ENCODE measurements at regions not wholly inside any gene's neighbourhood (a gene's known extent, or its start where the extent isn't known, plus 50 kb on each side); places are given as distances from the start of the nearest gene placed in this dataset.

DNA sequence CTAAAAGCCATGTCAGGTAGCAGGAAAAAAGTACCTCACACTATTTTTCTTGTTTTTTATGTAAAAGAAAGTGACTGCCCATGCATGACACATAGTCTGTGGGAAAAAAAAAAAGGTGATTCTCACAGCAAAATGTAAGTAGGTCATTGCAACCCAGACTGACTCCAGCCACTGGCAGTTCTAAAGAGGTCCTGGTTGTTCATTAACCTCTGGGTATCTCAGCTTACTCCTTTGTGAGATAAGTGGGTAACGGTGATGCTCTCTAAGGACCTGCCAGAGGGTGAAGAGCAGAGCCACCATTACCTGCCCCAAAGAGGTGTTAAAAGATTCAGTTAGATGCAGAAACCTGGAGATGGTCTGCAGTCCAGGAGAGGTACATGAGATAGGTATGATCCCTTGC, 531.9 kb downstream of the GRIN2A start:
- no peak for DNase-seq (ENCODE audit: low read depth)
- TF ChIP-seq MYC (IDR thresholded peaks at IDR 0.05; ENCODE audit: low read depth, low read length) (no peak), POLR2A (IDR thresholded peaks at IDR 0.05; ENCODE audit: extremely low read depth, insufficient read length) (no peak)
- TF ChIP-seq, protein P1, sequence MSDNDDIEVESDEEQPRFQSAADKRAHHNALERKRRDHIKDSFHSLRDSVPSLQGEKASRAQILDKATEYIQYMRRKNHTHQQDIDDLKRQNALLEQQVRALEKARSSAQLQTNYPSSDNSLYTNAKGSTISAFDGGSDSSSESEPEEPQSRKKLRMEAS (IDR thresholded peaks at IDR 0.05; ENCODE audit: low read depth, low read length), result no peak
- TF ChIP-seq, protein P2, sequence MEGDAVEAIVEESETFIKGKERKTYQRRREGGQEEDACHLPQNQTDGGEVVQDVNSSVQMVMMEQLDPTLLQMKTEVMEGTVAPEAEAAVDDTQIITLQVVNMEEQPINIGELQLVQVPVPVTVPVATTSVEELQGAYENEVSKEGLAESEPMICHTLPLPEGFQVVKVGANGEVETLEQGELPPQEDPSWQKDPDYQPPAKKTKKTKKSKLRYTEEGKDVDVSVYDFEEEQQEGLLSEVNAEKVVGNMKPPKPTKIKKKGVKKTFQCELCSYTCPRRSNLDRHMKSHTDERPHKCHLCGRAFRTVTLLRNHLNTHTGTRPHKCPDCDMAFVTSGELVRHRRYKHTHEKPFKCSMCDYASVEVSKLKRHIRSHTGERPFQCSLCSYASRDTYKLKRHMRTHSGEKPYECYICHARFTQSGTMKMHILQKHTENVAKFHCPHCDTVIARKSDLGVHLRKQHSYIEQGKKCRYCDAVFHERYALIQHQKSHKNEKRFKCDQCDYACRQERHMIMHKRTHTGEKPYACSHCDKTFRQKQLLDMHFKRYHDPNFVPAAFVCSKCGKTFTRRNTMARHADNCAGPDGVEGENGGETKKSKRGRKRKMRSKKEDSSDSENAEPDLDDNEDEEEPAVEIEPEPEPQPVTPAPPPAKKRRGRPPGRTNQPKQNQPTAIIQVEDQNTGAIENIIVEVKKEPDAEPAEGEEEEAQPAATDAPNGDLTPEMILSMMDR (IDR thresholded peaks at IDR 0.05; ENCODE audit: low read depth, low read length), result no peak
- H3K4me3 ChIP-seq (ENCODE audit: low read depth, low read length), result no peak overlapping the region

- TF ChIP-seq, protein P2 (IDR thresholded peaks at IDR 0.05; ENCODE audit: low read depth, low read length), result no peak
- TF ChIP-seq MYC (IDR thresholded peaks at IDR 0.05; ENCODE audit: low read depth, low read length), result no peak
- no peak for TF ChIP-seq POLR2A (IDR thresholded peaks at IDR 0.05; ENCODE audit: extremely low read depth, insufficient read length)
- TF ChIP-seq, protein P1 (IDR thresholded peaks at IDR 0.05; ENCODE audit: low read depth, low read length), result no peak
- no peak overlapping the region for H3K4me3 ChIP-seq (ENCODE audit: low read depth, low read length)
- DNase-seq (ENCODE audit: low read depth), result no peak
Observed at GRCh38 chr16:9655051-9655450, 527.2 kb downstream of the GRIN2A start.

DNA sequence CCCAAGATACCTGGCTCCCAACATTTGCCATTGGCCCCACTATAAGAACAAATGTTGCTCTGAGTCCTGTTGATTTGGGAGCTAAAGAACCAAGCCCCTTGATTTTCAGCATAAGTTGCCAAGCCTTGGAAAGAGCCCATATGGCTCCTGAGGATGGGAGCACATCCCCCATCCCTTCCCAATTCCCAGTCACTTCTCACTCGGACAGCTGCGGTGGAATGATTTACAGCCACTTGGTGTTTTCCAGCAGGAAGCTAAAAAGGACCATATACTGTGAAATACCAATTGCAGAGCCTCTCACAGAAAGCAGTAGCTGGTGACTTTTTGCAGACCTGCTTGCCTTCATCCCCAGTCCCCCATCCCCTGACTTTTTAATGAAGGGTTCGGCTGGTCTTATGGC, 524.6 kb downstream of the GRIN2A start:
- DNase-seq (ENCODE audit: low read depth), result no peak
- no peak overlapping the region for H3K4me3 ChIP-seq (ENCODE audit: low read depth, low read length)
- TF ChIP-seq POLR2A (IDR thresholded peaks at IDR 0.05; ENCODE audit: extremely low read depth, insufficient read length), result no peak
- TF ChIP-seq MYC (IDR thresholded peaks at IDR 0.05; ENCODE audit: low read depth, low read length), result no peak
- TF ChIP-seq, protein P1 (IDR thresholded peaks at IDR 0.05; ENCODE audit: low read depth, low read length), result no peak
- TF ChIP-seq, protein P2 (IDR thresholded peaks at IDR 0.05; ENCODE audit: low read depth, low read length), result no peak

DNA sequence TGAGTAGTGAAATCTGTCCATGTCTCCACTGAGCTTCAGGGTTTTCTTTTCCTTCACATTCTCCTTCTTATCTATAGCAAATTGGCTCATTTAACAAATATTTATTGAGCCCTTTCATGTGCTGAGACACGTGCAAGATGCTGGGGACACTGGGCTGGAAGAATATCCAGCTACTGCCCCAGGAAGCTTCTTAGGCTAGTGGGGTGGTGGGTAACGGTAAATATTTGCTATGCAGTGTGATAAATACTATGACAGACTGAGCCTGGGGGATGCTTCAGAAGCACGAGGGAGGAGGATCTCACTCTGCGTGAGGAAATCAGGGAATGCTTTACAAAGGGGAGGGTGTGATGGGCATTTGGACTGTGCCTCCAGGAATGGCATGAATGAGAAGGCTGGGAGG, 524.1 kb downstream of the GRIN2A start:
- TF ChIP-seq POLR2A (IDR thresholded peaks at IDR 0.05; ENCODE audit: extremely low read depth, insufficient read length) (no peak), MYC (IDR thresholded peaks at IDR 0.05; ENCODE audit: low read depth, low read length) (no peak)
- TF ChIP-seq, protein P1 (IDR thresholded peaks at IDR 0.05; ENCODE audit: low read depth, low read length), result no peak
- TF ChIP-seq, protein P2 (IDR thresholded peaks at IDR 0.05; ENCODE audit: low read depth, low read length), result no peak
- no peak overlapping the region for H3K4me3 ChIP-seq (ENCODE audit: low read depth, low read length)
- no peak for DNase-seq (ENCODE audit: low read depth)

DNA sequence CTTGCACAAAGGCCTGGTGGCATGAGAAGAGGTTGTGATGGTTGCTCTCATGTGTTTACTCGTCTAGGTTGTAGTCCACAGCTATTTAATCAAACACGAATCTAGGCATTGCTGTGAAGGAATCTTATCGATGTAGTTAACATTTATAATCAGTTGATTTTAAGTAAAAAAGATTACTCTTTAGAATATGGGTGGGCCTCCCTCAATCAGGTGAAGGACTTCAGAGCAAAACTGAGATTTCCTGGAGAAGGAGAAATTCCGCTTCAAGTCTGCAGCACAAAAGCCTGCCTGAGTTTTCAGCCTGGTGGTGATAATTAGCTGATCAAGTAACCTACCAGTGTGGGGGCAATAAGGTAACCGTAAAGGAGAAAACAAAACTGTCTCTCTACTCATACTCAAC, 523.6 kb downstream of the GRIN2A start:
- TF ChIP-seq MYC (IDR thresholded peaks at IDR 0.05; ENCODE audit: low read depth, low read length), result no peak
- TF ChIP-seq, protein P2 (IDR thresholded peaks at IDR 0.05; ENCODE audit: low read depth, low read length), result no peak
- TF ChIP-seq, protein P1 (IDR thresholded peaks at IDR 0.05; ENCODE audit: low read depth, low read length), result no peak
- H3K4me3 ChIP-seq (ENCODE audit: low read depth, low read length), result no peak overlapping the region
- DNase-seq (ENCODE audit: low read depth), result no peak

DNA sequence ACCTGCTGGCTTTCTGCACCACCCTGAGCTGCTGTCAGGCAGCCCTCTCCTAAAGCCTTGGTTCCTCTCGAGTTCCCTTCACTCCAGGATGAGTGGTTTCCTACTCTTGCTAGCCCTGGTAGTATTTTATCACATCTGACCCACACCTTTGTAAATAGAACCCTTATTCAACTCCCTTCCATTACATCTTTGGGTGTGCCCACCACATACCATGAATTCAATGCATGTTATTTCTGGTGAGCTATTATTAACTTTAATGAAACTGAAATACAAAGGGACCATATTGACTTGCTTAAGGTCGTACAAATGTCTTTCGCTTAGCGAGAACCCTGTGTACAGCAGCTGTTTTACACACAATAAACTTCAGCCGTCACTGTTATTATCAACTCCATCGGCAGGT, 521.3 kb downstream of the GRIN2A start:
- H3K4me3 ChIP-seq (ENCODE audit: low read depth, low read length), result no peak overlapping the region
- TF ChIP-seq POLR2A (IDR thresholded peaks at IDR 0.05; ENCODE audit: extremely low read depth, insufficient read length) (no peak), MYC (IDR thresholded peaks at IDR 0.05; ENCODE audit: low read depth, low read length) (no peak)
- TF ChIP-seq, protein P2 (IDR thresholded peaks at IDR 0.05; ENCODE audit: low read depth, low read length), result no peak
- TF ChIP-seq, protein P1 (IDR thresholded peaks at IDR 0.05; ENCODE audit: low read depth, low read length), result no peak
- no peak for DNase-seq (ENCODE audit: low read depth)

Data from NB4 (cell line).